ENCODE measurements at regions not wholly inside any gene's neighbourhood (a gene's known extent, or its start where the extent isn't known, plus 50 kb on each side); places are given as distances from the start of the nearest gene placed in this dataset.

DNA sequence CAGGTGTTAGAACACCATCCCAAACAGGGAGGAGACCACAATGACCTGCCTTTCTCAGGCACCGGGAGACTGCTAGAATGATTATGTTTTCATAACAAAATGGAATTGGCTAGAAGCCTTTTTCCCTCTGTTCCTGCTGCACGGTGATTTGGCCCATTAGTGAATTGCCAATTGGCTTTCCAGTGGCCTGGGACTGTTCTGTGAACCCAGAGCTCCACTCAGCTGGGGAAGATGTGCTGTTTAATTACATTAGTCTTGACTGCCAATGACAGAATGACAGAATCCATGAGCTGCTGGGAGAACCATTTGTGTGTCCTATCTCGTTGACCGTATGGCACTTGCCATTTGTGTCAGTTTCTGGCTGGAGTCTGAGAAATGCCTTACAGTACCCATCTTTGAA, 242.9 kb downstream of the CDH11 start:
- no peak overlapping the region for H3K27ac ChIP-seq
- H3K4me3 ChIP-seq: no peak overlapping the region
- no peak for DNase-seq (ENCODE audit: low spot score)
- no peak for TF ChIP-seq CTCF (IDR thresholded peaks at IDR 0.05)

DNA sequence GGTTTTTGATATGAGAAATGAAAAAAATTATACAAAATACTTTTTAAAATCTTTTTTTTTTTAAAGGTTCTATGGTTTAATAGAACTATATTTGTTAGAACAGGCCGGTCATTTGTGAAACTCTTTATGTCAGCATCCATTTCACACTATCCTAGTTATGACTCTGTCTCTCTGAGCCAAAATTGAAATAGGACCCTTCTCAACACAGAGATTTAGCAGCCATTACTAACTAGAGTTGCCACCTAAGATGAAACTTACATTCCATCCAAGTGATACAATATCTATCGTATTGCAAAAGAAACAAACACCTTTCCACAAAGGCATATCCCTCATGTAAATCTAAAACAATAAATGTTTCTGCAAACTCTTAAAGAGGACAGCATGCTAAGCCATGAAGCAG, 249.8 kb downstream of the CDH11 start:
- H3K27ac ChIP-seq: no peak overlapping the region
- no peak for TF ChIP-seq CTCF (IDR thresholded peaks at IDR 0.05)
- no peak overlapping the region for H3K4me3 ChIP-seq
- DNase-seq (ENCODE audit: low spot score): no peak

GRCh38 chr16:64870859-64871258, 251.0 kb downstream of the CDH11 start:
- no peak overlapping the region for H3K4me3 ChIP-seq
- DNase-seq (ENCODE audit: low spot score): no peak
- no peak for TF ChIP-seq CTCF (IDR thresholded peaks at IDR 0.05)
- no peak overlapping the region for H3K27ac ChIP-seq

DNA sequence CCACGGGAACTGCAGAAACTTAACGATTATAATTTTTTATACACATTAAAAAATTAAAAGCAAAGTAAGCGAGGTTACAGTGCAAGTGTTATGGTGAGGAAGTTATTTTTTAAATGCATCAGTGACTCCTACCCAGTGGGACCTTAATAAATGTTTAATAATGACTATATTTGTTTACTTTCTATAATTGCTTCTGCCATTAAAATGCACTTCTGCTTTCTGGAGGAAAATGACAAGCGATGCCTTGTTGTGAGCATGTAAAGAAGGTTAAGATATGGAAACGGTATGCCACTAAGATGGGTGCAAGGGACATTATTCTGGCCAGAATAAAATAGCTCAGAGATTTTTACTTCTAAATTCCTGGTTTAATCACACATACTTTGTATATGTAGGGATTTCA, 252.1 kb downstream of the CDH11 start:
- no peak for TF ChIP-seq CTCF (IDR thresholded peaks at IDR 0.05)
- DNase-seq (ENCODE audit: low spot score): no peak
- no peak overlapping the region for H3K27ac ChIP-seq
- no peak overlapping the region for H3K4me3 ChIP-seq

DNA sequence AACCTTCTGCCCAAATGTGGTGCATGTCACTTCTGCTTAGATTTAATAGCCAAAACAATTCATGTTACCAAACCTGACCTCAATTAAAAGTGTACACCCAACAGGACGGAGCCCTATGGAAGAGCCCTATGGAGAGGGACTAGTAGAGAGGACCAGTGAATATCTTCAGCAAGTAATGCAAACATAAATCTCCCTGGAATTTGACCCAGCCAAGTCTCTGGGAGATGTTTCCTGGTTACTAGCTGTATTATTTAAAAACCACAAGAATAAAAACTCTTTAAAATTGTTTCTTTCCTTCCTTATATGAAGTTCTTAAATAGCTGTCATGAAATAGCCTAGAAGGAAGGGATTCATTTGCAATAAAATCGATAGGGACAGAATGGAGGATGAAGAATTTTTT, 255.8 kb downstream of the CDH11 start:
- Histone ChIP-seq H3K4me3 (no peak overlapping the region), H3K27ac (no peak overlapping the region)
- no peak for TF ChIP-seq CTCF (IDR thresholded peaks at IDR 0.05)
- DNase-seq (ENCODE audit: low spot score): no peak

- no peak overlapping the region for H3K4me3 ChIP-seq
- H3K27ac ChIP-seq: no peak overlapping the region
- DNase-seq (ENCODE audit: low spot score): no peak
- no peak for TF ChIP-seq CTCF (IDR thresholded peaks at IDR 0.05)
Measured at GRCh38 chr16:64865069-64865696, 256.7 kb downstream of the CDH11 start.

GRCh38 chr16:64864232-64864809, 257.5 kb downstream of the CDH11 start:
- no peak overlapping the region for H3K4me3 ChIP-seq
- TF ChIP-seq CTCF (IDR thresholded peaks at IDR 0.05): no peak
- DNase-seq (ENCODE audit: low spot score): no peak
- no peak overlapping the region for H3K27ac ChIP-seq
